NCI-H128 (cell line): ENCODE measurements at regions not wholly inside any gene's neighbourhood (a gene's known extent, or its start where the extent isn't known, plus 50 kb on each side); places are given as distances from the start of the nearest gene placed in this dataset.
"Not testable (repeated sequence)": the region's sequence is repeated elsewhere in the genome, so short reads cannot be mapped to it uniquely, and the experiment has no call there.

Experiments
- DNase-seq: peaks from one replicate; lab custom pipeline; 2025; ENCODE audit not compliant: unreplicated experiment; lab: John Stamatoyannopoulos, UW

GRCh38 chr16:52740766-52741165, 193.8 kb upstream of the TOX3 start:
- no peak for DNase-seq

- no peak for DNase-seq
These were observed 193.4 kb upstream of the TOX3 start for GRCh38 chr16:52740333-52740732.

- DNase-seq = not testable (repeated sequence)
These were observed 192.0 kb upstream of the TOX3 start for GRCh38 chr16:52738992-52739391.

GRCh38 chr16:52731219-52731875, 184.4 kb upstream of the TOX3 start:
- no peak for DNase-seq

GRCh38 chr16:52729731-52730130, 182.8 kb upstream of the TOX3 start:
- no peak for DNase-seq

GRCh38 chr16:52727849-52728248, 180.9 kb upstream of the TOX3 start:
- no peak for DNase-seq

GRCh38 chr16:52727441-52727840, 180.5 kb upstream of the TOX3 start:
- DNase-seq = no peak

- no peak for DNase-seq
These were observed 178.5 kb upstream of the TOX3 start for GRCh38 chr16:52725461-52725860.

- DNase-seq = no peak
These were observed 178.1 kb upstream of the TOX3 start for GRCh38 chr16:52725043-52725442.

- no peak for DNase-seq
These were observed 174.4 kb upstream of the TOX3 start for GRCh38 chr16:52721331-52721730.

- DNase-seq = no peak
These were observed 171.1 kb upstream of the TOX3 start for GRCh38 chr16:52718046-52718445.

- DNase-seq = no peak
These were observed 166.8 kb upstream of the TOX3 start for GRCh38 chr16:52713740-52714139.

GRCh38 chr16:52709306-52709705, 162.4 kb upstream of the TOX3 start:
- no peak for DNase-seq

GRCh38 chr16:52708476-52708875, 161.5 kb upstream of the TOX3 start:
- no peak for DNase-seq

- no peak for DNase-seq
These were observed 160.9 kb upstream of the TOX3 start for GRCh38 chr16:52707676-52708337.

- DNase-seq = no peak
These were observed 158.2 kb upstream of the TOX3 start for GRCh38 chr16:52705122-52705521.

GRCh38 chr16:52697971-52698370, 151.0 kb upstream of the TOX3 start:
- no peak for DNase-seq

- no peak for DNase-seq
These were observed 149.2 kb upstream of the TOX3 start for GRCh38 chr16:52696126-52696525.

GRCh38 chr16:52690468-52690867, 143.5 kb upstream of the TOX3 start:
- no peak for DNase-seq

- DNase-seq = no peak
These were observed 134.1 kb upstream of the TOX3 start for GRCh38 chr16:52680993-52681392.

GRCh38 chr16:52677501-52677900, 130.6 kb upstream of the TOX3 start:
- no peak for DNase-seq

- no peak for DNase-seq
These were observed 130.0 kb upstream of the TOX3 start for GRCh38 chr16:52676959-52677358.

GRCh38 chr16:52671590-52671989, 124.6 kb upstream of the TOX3 start:
- no peak for DNase-seq
